GF-D8 (cell line): ENCODE measurements at regions not wholly inside any gene's neighbourhood (a gene's known extent, or its start where the extent isn't known, plus 50 kb on each side); places are given as distances from the start of the nearest gene placed in this dataset.

Experiments used
- DNase-seq: peaks from one replicate; lab custom pipeline; 2025; lab: John Stamatoyannopoulos, UW

GRCh38 chr2:136373841-136374240, 255.9 kb upstream of the CXCR4 start:
- no peak for DNase-seq

- DNase-seq: no peak
Measured at GRCh38 chr2:136373029-136373428, 255.1 kb upstream of the CXCR4 start.

GRCh38 chr2:136363900-136364299, 246.0 kb upstream of the CXCR4 start:
- DNase-seq: no peak

- DNase-seq: no peak
Measured at GRCh38 chr2:136363470-136363869, 245.5 kb upstream of the CXCR4 start.

- DNase-seq: no peak
Measured at GRCh38 chr2:136362676-136363390, 244.9 kb upstream of the CXCR4 start.

DNA sequence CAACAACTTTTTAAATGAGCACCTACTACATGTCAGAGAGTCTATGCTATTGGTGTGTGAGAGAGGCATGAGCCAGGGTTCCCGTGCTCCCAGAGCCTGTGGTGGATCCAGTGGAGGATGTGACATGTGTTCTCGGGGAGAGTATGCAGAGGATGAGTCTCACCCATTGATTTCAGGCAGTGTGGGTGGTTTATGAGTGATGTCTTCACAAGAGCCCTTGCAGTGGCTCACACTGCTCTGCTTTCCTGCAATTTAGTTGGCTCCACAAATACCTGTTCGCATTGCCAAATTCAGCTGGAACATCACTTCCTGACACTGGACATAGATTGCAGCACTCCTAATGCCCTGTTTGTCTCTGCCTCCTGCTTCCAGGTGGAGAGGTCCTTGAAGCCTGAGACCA, 243.6 kb upstream of the CXCR4 start:
- DNase-seq: no peak

GRCh38 chr2:136360790-136361189, 242.8 kb upstream of the CXCR4 start:
- DNase-seq: no peak

- DNase-seq: no peak
Measured at GRCh38 chr2:136359121-136359965, 241.4 kb upstream of the CXCR4 start.

GRCh38 chr2:136358576-136358975, 240.6 kb upstream of the CXCR4 start:
- no peak for DNase-seq

- DNase-seq: no peak
Measured at GRCh38 chr2:136357007-136357380, 239.0 kb upstream of the CXCR4 start.

DNA sequence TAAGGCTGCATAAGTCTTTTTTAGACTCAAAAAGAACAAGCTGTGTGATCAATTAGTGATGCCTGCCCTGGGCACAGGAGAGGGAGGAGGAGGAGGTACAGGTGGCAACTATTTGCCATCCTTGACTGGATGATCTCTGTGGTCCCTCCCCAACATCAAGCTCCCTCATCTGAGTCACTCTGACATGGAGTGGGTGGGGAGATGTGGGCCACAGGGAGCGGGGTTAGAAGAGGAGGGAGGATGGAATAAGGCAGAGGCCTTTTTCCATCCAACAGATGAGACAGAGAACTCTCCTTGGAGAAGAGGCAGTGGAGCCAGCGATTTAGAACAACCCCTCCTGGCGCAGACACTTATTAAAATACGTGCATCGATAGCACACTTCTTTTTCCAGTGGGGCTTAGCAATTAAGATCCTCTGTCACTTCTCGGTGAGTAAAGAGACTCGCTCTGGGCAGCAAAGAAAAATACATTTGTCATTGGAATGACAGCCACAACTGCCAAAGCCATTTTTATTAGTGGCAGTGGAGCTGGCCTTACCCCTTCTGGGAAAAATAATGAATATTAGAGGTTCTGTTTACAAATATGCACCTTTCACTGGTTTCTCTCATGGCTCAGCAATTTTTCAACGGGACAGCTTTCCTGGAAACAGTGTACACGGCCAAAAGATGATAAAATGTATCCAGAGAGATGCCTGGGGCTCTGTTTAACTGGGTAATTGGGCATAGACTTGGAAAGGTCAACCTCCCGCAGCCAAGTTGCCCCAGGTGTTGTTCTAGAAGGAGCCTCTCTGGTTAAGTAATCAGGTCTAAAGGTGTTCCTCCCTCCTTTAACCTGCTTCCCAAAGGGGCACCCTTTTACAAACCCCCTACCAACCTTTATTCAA, 238.4 kb upstream of the CXCR4 start:
- DNase-seq: no peak

- no peak for DNase-seq
Measured at GRCh38 chr2:136351684-136352083, 233.7 kb upstream of the CXCR4 start.

DNA sequence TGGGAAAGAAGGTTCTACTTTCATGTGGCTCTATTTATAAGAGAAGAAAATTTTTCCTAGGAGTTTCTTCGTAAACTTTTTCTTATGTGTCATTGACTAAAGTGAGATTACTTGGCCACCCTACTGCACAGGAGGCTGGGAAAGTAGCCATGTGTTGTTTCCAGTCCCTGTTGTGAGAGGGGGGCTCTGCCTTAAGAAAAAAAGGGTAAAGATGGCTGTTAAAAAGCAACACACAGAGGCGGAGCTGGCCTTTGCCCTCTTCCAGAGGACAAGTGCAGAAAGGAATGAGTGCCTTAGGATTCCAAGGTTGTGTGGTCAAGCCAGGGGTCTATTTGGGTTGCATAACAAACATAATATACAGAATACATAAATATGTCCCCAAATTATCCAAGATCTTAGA, 230.0 kb upstream of the CXCR4 start:
- no peak for DNase-seq

DNA sequence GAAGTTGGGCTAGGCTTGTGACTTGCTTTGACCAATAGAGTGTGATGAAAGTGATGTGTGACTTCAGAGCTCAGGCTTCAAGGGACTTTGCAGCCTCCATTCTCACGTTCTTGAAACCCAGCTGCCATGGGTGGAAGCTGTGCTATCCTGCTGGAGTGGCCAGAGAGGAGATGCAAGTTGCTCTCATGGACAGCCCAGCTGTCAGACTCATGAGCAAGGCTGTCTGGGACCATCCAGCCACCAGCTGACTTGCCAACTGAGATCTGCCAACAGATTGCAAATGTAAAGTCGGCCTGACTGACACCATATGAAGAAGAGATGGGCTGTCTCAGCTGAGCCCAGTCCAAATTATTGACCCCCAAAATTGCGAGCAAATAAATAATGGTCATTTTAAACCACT, 226.4 kb upstream of the CXCR4 start:
- no peak for DNase-seq

DNA sequence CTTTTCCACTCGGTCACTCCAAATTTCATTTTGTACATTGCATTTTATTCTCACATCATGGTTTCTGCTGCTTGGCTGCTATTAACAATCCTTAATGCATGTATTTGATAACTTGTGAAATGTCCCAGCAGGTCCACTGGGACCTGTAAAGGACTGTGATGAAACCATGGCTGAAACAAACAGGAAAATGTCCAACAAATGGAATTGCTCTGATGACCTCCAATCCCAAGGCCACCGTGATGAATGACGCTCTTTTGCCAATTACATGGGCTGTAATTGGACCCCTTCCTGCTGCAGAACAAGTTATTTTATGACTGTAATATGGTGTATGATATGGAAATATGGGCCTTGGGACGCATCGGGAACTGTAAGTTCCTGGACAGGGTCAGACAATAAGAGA, 224.2 kb upstream of the CXCR4 start:
- no peak for DNase-seq

- DNase-seq: no peak
Measured at GRCh38 chr2:136334967-136335366, 217.0 kb upstream of the CXCR4 start.

- no peak for DNase-seq
Measured at GRCh38 chr2:136332436-136333095, 214.6 kb upstream of the CXCR4 start.

- DNase-seq: no peak
Measured at GRCh38 chr2:136331226-136331625, 213.3 kb upstream of the CXCR4 start.

- DNase-seq: no peak
Measured at GRCh38 chr2:136328207-136328795, 210.4 kb upstream of the CXCR4 start.

DNA sequence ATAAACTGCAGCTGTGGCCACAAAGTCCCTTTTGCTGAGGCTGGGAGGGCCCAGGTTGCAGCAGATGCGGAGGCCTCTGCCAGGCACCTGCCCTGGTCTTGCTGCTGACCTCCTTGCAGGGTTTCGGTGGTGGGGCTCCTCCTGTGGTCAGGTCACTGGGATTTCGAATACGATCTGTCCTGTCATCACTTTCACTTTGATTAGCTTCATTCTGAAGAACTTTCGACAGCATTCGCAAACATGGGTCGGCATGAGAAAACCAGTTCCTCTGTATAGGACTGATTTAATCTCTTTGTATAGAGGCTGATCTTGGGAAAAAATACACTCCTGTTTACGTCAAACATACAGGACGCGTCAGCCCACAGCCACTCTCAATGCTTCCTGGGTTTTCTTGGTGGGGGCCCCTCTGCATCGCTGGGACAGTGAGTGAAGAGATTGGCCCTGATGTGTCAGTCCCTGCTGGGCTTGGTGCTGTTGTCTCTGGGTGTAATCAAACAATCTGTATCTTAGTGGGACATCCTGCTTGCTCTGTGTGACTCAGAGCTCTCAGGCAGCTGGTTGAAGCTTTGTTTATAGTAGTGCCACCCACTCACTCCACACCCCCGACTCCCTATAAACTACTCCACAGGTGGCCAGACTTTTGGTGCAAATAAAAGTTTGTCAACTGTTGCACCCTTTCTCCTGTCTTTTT, 209.4 kb upstream of the CXCR4 start:
- DNase-seq: no peak

DNA sequence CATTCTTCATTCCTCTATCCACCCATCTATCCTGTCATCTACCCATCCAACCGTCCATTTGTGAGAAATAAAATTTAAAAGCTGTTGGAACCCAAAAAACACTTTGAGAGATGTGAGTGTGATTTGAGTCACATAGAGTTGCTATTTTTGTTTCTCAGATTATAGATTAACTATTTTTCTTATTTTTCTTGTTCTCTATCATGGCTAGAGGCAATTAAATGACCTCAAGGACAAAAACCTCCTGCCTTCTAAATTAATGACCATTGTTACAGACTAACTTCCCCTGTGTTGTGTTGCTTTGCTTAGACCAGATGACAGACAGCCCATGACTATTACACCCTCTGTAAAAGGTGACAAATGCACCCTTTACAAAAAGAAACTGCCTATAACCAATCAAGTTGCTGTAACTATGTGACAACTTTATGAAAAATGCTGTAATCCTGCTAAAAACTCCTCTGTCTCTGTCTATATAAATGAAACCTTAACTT, 207.9 kb upstream of the CXCR4 start:
- no peak for DNase-seq
